Left renal pelvis (tissue), 4 donors: ENCODE measurements at regions not wholly inside any gene's neighbourhood (a gene's known extent, or its start where the extent isn't known, plus 50 kb on each side); places are given as distances from the start of the nearest gene placed in this dataset.
"Not testable (repeated sequence)": the region's sequence is repeated elsewhere in the genome, so short reads cannot be mapped to it uniquely, and the experiment has no call there.

Source experiments
- DNase-seq, 4 donors: peaks; one replicate each; pipeline ENCODE4 v3.0.0-alpha.2; 2013; ENCODE audit warnings: low read depth in 4 of 4, low spot score in 3 of 4

DNA sequence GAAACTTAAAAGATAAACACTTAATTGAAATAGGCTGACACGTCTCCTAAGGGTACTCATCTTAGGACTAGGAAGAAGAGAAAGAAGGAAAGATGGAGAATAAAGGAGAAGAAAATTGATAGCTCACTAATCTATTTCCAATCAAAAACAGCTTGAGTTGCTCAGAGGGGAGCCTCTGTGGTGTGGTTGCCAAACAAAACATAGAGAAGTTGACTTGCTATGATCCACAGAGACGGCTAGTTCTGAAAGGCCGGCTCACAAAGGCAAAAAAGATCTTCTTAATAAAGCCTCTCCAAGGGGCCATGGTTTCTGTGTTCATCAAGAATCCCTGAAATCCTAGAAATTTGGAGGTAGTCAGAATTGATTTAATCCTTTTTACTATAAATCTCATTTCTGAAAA is 644.1 kb downstream of the LMO4 start:
- DNase-seq = no peak

DNA sequence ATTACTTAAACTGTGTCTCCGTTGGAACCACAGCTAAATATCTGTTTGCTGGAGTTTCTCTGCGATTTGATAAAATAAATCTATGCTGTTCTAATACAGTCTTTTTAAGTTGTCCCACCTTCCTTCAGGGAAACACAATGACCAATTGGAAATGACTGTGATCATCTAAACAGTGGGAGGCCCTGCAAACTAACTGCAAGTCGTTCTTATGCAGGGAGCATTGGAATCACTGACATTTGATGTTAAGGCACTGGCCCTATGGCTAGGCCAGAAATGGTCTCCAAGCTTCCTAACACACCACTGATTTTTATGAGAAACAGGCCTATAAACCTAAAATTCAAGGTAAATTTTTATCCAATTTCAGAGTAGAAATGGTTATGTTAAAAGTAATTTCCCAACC is 645.2 kb downstream of the LMO4 start:
- DNase-seq = no peak

DNA sequence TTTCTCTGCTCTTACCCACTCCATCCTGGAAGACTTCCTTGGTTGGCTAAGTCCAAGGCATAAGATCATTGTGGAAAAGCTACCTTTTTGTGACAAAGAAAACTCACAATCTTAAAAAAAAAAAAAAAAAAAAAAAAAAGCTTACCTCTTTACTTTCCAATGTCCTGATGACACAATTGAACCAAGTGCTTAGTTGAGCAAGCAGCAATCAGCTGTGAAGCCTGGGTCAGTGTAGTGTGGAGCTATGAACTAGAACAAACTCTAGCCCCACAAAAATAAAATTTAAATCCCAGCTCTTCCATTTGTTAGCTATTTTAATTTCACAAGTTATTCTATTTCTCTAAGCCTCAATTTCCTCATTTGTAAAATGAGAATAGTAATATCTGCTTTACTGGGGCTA is 647.6 kb downstream of the LMO4 start:
- no peak for DNase-seq

DNA sequence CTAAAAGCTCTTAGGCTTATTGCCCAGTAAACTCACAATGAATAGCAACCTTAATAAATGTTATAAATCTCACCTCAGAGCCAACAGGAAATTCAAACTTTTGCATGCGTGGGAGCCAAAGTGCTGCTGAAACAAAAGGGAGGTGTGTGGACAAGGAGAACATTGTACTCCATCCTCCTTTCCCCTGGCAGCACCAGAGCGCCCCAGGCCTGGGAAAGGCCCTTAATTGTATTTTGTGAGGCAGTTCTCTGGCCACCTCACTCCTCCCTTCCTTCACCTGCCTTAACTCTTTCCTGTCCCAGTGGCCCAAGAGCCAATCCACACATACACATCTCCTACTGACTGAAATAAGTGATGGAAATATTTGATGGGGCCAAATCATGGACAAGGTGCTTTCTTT is 648.5 kb downstream of the LMO4 start:
- DNase-seq = no peak

DNA sequence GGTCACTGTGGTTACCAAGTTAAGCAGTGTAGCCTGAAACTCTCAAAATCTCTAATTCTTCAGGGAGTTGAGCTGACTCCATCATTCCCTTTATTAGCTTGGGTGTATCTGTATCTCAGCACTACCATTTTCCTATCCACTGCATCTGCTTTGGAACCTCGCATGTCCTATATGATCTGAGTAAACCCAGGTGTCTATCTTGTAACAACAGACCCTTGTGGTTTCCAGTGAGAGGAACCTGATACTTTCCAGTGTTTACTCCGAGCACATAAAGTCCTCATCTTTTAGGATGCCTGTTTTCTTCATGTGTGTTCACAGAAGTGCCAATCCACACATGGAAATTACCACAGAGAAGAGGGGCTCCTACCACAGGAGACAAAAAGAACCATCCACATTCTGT is 650.4 kb downstream of the LMO4 start:
- DNase-seq = no peak

DNA sequence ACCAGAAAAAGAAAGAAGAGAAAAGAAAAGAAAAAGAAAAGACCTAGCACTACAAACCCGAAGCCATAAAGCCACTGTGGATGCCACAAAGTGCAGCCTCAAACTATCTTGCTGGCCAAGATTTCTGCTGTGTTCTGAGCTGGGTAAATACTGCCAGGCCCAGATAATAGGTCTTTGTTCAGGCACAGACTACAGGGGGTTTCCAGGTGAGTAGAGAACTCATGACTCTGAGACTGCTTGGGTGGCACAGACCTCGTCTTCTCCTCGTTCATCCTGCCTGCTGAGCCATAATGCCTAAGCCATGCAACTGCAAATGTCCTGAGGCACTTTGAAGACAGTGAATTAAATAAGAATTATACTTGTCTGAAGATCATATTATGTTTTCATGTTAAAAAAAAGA is 651.8 kb downstream of the LMO4 start:
- no peak for DNase-seq

DNA sequence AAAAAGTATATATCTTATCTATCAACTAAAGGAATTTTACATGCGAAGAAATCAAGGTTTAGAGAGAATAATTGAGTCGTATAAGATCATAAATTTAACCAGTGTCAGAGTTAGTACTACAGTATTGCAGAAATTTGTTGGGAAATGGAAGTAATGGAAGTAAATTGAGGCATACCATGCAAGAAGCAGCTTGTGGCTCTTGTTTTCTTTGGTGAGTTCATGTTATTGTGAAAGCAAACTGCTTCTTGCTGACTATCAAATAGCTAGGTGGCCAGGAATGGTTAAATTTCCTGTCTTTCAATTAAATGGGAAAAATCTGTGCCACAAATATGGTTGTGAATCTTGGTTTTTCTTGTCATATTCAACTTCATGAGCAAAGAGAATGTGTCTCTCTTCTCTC is 652.7 kb downstream of the LMO4 start:
- DNase-seq = no peak

DNA sequence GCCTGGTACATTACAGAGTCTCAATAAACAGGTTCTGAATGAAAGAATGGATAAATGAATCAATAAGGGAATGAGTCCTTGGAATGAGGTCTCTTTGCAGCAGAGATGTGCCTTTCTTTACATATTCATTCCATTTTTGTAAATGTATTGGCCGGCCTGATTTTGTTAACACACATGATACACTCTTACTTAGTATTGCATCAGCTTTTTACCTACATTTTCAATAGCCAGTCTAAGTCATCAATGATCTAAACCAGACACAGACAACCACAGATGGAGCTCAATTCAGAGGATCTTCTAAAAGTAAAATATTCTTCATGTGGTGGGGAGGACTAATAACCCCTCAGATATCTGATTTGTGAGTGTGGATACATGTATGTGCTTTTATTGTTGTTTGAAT is 653.1 kb downstream of the LMO4 start:
- DNase-seq = no peak

DNA sequence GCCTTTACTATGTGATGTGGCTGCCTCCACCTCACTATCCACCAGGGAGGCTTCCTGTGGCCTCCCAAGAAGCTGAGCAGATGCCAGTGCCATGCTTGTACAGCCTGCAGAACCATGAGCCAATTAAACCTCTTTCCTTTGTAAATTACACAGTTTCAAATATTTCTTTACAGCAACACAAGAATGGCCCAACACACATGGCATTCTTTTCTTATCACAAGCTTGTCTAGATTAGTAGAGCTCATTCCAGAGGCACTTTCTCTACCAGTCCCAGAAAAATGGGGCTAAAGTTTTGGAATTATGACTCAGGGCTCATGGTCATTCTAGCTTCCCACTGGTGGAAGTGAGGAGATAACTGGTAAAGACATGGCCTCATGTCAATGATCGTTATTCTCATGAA is 655.2 kb downstream of the LMO4 start:
- DNase-seq = no peak

DNA sequence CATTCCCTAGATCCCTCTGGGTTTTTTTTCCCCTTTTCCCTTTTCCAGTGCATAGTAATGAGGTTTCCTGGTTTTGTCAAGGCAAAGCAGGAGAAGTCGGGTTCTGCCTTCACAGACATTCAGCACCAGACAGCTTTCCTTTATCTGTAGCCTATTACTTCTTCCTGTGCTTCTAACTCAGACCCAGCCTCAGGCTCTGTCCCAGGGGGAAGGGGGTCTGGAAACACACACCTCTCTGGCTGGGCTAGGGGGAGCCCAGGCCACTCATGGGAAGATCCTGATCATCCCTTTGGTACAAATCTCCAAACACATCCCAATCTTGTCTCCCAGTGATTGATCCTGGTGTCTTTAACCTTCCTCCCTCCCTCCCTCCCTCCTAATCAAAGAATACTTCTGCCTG is 656.4 kb downstream of the LMO4 start:
- no peak for DNase-seq

DNA sequence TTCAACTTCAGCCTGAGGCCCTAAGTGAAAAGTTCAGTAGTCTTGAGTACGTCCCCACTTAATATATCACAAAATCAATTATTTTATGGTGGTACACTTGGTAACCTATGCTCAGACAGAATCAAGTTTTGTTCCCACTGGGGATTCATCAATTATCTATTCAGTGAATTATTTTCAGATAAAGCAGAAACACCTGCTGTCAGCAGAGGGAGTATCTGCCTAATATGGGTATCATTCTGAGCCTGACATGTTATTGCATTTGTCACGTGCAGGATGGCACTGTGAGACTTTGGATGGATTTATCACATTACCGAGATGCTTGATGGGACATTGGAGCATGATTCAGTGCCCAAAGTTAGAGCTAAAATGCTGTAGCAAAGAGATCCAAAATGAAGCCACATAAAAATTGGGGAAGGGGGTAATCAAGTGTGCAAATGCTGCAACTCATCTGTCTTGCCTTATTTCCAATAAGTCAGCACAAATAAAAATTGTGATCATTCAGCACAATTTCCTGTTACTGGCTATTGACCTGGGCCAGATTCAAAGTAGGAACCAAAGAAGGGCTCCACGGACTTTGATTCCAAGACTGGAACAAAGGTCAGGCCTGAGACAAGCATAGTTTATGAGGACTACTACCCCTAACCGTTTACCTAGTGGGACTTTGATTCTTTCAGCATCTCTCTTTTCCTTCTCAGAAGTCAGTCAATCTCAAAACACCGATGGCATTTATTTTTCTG is 657.6 kb downstream of the LMO4 start:
- DNase-seq = no peak

DNA sequence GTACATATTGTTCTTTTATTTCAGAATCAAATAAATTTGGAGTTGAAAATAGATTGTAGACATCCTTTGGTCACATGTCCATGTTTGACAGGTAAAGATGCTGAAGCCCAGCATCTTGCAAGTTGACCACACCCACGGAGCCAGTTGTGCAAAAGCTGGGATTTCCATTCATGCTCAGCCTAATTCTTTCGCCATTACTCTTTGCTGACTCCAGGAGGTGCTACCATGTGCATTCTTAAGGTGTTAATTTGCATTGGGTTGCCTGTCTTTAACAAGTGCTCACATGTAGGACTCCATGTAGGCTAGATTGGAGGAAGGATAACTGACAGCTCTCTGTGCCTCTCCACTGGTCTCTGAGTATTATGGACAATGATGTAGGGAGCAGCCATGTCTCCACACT is 660.7 kb downstream of the LMO4 start:
- DNase-seq = no peak

DNA sequence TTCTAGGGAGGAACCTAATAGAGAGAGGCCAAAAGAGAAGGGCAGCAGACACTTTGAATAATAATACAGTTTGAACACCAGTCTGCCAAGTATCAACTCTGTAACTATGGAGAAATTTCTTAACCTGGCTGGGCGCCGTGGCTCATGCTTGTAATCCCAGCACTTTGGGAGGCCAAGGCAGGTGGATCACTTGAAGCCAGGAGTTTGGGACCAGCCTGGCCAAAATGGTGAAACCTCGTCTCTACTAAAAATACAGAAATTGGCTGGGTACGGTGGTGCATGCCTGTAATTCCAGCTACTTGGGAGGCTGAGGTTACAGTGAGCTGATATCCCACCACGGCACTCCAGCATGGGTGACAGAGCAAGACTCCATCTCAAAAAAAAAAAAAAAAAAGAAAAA is 663.9 kb downstream of the LMO4 start:
- not testable (repeated sequence) for DNase-seq

DNA sequence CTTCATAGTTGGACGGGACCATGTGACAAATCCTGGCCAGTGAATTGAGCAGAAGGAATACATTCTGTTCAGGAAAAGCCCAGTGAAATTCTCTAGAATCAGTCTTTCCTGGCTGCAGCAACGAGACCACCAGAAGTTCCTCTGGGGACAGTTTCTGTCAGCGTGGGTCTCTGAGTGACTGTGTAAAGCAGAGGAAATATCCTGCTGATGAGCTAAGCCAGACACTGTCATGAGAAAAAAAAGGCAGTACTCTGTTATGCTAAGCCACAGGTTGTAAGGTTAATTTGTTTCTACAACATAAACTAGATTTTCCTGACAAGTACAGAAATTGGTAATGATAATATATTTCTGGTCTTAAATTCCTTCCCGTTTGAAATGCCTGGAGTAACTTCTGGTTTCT is 664.4 kb downstream of the LMO4 start:
- DNase-seq = no peak

DNA sequence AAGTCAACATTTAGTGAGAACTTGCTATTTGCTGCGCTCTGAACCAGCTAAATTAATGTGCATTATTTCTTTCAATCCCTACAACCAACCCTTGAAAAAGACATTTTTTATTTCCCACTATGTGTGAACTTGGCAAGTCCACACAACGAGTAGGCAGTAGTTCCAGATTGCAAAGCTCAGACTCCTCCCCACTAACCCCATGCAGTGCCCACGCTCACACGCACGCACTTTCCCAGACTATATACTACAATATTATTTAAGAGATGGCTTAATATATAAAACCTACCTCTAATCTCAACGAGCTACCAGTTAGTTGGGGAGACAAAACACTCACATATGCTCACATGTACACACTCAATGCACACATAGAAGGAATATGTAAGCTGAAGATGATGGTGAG is 671.2 kb downstream of the LMO4 start:
- DNase-seq = no peak

DNA sequence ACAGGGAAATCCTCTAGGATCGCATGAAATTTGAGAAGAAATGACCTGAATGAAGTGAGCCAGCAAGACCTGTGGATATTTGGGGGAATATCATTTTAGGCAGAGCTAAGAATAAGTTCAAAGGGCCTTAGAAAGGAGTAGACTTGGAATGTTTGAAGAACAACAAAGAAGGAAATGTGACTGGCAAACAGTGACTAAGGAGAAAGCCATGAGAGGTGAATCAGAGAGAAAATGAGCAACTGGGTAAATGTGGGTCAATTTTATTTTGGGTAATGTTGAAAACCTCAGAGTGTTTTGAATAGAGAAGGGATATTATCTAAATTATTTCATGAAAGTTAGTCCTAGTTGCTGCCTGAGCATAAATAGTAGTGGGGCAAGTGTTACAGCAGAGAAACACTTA is 672.8 kb downstream of the LMO4 start:
- no peak for DNase-seq

DNA sequence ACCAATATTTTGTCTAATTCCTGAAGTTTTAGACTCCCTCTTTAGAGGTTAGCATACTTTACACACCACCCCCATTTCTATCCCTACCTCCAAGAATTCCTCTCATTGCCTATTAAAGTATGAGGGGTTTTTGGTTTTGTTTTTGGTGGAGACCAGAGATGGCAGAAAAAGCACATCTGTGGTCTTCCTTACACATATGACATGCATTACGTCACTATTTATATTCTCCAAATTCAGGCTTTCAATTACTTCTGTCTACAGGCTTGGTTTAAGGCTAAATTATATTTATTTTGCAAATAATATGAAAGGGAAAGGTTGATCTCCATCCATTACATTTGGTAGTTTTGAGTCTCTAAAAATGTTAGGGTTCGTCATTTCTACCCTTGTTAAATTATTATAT is 674.6 kb downstream of the LMO4 start:
- no peak for DNase-seq

DNA sequence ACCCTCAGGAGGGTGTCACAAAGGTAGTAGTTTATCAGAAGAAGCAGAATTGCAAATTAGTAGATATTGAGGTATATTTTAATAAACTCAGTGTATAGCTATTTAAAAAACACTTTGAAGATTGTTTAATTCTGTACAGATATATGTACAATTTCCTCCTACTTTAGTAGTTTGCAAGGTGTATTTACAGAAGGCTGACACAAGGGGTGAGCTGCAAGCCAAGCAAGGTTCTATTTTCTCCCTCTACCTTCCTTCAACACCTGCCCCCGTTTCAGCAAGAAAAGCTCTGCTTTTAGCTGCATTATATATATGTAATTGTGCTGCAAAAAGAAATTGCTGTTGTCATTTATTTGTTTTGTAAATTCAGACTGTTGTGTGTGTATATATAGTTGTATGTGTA is 674.2 kb upstream of the PKN2 start:
- no peak for DNase-seq

DNA sequence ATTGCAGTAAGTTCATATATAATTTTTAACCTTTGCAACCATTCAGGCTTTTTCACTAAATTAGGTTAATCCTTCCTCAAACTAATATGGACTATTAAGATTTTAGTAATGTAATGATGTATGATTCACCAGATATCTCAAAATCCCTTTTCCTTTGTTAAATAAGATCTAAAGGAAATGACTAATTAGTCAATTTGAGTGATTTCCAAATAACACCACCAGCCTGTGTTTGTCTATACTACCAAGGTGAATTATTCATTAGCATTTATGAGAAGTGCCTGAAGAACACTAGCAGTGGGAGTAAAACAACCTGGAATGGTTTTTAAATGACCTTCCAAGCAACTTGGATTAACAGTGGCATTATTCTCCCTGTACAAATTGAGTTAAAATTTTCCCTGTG is 670.6 kb upstream of the PKN2 start:
- no peak for DNase-seq

DNA sequence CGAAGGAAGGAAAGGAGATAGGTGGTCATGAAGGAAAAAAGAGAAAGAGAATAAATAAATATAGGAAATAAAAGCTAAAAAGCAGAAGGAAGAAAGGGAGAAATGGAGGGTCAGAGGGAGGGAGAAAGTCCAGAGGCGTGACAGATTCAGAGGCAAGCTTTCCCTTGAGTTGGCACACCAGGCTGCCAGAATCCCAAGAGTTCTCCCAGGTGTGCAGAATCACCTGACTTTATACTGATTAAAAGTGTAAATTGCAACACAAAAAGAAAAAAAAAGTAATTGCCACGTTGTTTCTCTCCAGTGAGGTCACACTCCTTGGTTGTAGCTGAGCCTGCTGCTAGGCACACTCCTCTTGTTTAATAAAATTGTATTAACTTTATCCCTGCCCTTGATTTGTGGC is 669.9 kb upstream of the PKN2 start:
- DNase-seq = no peak

DNA sequence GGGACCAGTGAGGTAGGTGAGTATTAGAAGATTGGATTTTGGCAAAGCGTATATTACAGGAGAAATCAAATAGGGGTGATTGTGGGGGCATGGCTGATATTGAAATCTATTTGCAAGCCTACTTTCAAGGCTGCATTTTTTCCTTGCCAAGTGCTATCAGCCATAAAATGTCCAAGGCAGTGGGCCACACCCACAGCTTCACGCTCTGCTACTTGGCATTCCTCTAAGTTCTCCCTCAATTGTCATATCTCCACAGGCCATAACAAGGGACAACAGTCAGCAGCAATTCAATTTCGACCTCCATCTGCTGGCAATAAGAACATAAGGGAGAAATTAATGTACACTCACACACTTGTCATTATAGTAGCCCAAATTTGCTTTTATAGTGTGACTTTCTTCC is 667.1 kb upstream of the PKN2 start:
- no peak for DNase-seq

DNA sequence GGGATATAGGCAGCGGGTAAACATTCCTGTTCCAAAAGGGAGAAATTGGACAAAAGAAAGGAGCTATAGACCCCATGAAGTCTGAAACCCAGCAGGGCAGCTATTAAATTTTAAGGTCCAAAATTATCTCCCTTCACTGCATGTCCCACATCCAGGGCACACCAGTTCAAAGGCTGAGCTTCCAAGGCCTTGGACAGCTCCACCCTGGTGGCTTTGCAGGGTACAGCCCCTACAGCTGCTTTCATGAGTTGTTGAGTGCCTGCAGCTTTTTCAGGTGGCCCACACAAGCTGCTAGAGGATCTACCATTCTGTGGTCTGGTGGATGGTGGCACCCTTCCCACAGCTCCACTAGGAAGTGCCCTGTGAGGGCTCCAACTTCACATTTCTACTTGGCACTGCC is 662.5 kb upstream of the PKN2 start:
- no peak for DNase-seq

DNA sequence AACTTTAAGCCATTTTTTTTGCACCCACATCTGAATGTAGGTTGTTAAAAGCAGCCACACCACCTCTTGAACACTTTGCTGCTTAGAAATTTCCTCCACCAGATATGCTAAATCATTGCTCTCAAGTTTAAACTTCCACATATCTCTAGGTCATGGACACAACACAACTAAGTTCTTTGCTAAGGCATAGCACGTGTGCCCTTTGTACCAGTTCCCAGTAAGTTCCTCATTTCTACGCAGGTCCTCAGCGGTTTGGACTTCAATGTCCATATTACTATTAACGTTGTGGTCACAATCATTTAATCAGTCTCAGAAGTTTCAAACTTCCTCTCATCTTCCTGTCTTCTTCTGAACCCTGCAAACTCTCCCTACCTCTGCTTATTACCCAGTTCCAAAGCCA is 661.6 kb upstream of the PKN2 start:
- DNase-seq = no peak
